ENCODE measurements at regions not wholly inside any gene's neighbourhood (a gene's known extent, or its start where the extent isn't known, plus 50 kb on each side); places are given as distances from the start of the nearest gene placed in this dataset.
A peak's percentile ranks its signal among the peaks of the same experiment; 100 is the strongest.

GRCh38 chr1:219387211-219387610 is 213.5 kb downstream of the LYPLAL1 start:
- DNase-seq = no peak

GRCh38 chr1:219385787-219386427 is 212.2 kb downstream of the LYPLAL1 start:
- peak in 1 of 2 donors; percentile 20 for DNase-seq

- DNase-seq = no peak
These were observed 209.6 kb downstream of the LYPLAL1 start for GRCh38 chr1:219383281-219383680.

GRCh38 chr1:219381396-219381795 is 207.7 kb downstream of the LYPLAL1 start:
- no peak for DNase-seq

GRCh38 chr1:219380463-219380862 is 206.8 kb downstream of the LYPLAL1 start:
- no peak for DNase-seq

GRCh38 chr1:219379691-219380090 is 206.0 kb downstream of the LYPLAL1 start:
- DNase-seq = no peak

- DNase-seq = no peak
These were observed 201.0 kb downstream of the LYPLAL1 start for GRCh38 chr1:219374636-219375035.

- no peak for DNase-seq
These were observed 200.4 kb downstream of the LYPLAL1 start for GRCh38 chr1:219374046-219374566.

- no peak for DNase-seq
These were observed 199.9 kb downstream of the LYPLAL1 start for GRCh38 chr1:219373616-219373935.

GRCh38 chr1:219372916-219373615 is 199.4 kb downstream of the LYPLAL1 start:
- DNase-seq = no peak

- no peak for DNase-seq
These were observed 197.8 kb downstream of the LYPLAL1 start for GRCh38 chr1:219371471-219371870.

- no peak for DNase-seq
These were observed 193.8 kb downstream of the LYPLAL1 start for GRCh38 chr1:219367496-219367895.

GRCh38 chr1:219365451-219365850 is 191.8 kb downstream of the LYPLAL1 start:
- no peak for DNase-seq

- DNase-seq = no peak
These were observed 189.0 kb downstream of the LYPLAL1 start for GRCh38 chr1:219362702-219363101.

- DNase-seq = no peak
These were observed 185.4 kb downstream of the LYPLAL1 start for GRCh38 chr1:219359126-219359525.

GRCh38 chr1:219358080-219358479 is 184.4 kb downstream of the LYPLAL1 start:
- DNase-seq = no peak

GRCh38 chr1:219354962-219355361 is 181.3 kb downstream of the LYPLAL1 start:
- no peak for DNase-seq

GRCh38 chr1:219352961-219353651 is 179.4 kb downstream of the LYPLAL1 start:
- no peak for DNase-seq

- no peak for DNase-seq
These were observed 176.7 kb downstream of the LYPLAL1 start for GRCh38 chr1:219350172-219350931.

GRCh38 chr1:219347921-219348391 is 174.3 kb downstream of the LYPLAL1 start:
- no peak for DNase-seq

GRCh38 chr1:219347376-219347775 is 173.7 kb downstream of the LYPLAL1 start:
- DNase-seq = no peak

GRCh38 chr1:219345953-219346352 is 172.3 kb downstream of the LYPLAL1 start:
- no peak for DNase-seq

- DNase-seq = no peak
These were observed 169.2 kb downstream of the LYPLAL1 start for GRCh38 chr1:219342836-219343235.

All from CD4-positive, alpha-beta T cell treated with Interleukin-4 for 1 hour (primary cell).